ENCODE measurements at regions not wholly inside any gene's neighbourhood (a gene's known extent, or its start where the extent isn't known, plus 50 kb on each side); places are given as distances from the start of the nearest gene placed in this dataset.

DNA sequence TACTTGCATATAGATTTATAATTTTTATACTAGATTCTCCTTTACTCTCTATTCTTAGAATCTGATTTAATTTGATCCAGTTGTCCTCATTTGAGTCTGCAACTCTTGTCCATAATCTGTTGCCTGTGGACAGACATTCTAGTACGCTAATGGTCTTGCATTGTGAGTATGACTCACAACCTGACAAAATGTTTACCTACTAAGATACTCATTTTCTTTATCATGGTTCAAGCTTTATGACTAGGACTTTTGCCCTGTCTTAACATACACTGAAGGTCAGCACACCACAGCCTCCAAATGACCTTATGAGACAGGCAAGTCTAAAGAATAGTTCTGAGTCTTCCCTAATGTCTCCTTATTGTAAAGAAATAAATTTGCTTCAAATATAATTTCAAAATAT, 142.3 kb upstream of the CDH7 start:
- TF ChIP-seq, protein P1, sequence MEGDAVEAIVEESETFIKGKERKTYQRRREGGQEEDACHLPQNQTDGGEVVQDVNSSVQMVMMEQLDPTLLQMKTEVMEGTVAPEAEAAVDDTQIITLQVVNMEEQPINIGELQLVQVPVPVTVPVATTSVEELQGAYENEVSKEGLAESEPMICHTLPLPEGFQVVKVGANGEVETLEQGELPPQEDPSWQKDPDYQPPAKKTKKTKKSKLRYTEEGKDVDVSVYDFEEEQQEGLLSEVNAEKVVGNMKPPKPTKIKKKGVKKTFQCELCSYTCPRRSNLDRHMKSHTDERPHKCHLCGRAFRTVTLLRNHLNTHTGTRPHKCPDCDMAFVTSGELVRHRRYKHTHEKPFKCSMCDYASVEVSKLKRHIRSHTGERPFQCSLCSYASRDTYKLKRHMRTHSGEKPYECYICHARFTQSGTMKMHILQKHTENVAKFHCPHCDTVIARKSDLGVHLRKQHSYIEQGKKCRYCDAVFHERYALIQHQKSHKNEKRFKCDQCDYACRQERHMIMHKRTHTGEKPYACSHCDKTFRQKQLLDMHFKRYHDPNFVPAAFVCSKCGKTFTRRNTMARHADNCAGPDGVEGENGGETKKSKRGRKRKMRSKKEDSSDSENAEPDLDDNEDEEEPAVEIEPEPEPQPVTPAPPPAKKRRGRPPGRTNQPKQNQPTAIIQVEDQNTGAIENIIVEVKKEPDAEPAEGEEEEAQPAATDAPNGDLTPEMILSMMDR (optimal IDR thresholded peaks at IDR 0.05 in 1 of 3, IDR thresholded peaks at IDR 0.05 in 1 of 3, conservative IDR thresholded peaks at IDR 0.05 in 1 of 3; ENCODE audit: extremely low read depth in 1 of 3, insufficient read depth in 2 of 3, low read length in 3 of 3), result no peak
- no peak for TF ChIP-seq EZH2 (IDR thresholded peaks at IDR 0.05; ENCODE audit: low read length)

Data from keratinocyte (primary cell).